SU-DHL-6 (cell line): ENCODE measurements at regions not wholly inside any gene's neighbourhood (a gene's known extent, or its start where the extent isn't known, plus 50 kb on each side); places are given as distances from the start of the nearest gene placed in this dataset.
"Not testable (repeated sequence)": the region's sequence is repeated elsewhere in the genome, so short reads cannot be mapped to it uniquely, and the experiment has no call there.

Experiments
- H2AFZ ChIP-seq: fragments of 200-600 bp; sonication (generic); 2 replicates; pipeline ENCODE4 v1.6.1; 2014; ENCODE audit warnings: low read depth, mild to moderate bottlenecking, moderate library complexity, mixed read lengths, antibody characterized with exemption, low read length; ENCODE audit not compliant: severe bottlenecking
- H3F3A ChIP-seq: fragments of 200-600 bp; shearing (Covaris generic); 2 replicates; pipeline ENCODE4 v1.6.0; 2016; ENCODE audit warnings: antibody characterized with exemption, mild to moderate bottlenecking; ENCODE audit not compliant: insufficient read depth
- H3K27ac ChIP-seq: fragments of 200-600 bp; sonication (generic); 2 replicates; pipeline ENCODE4 v1.5.1; 2016; ENCODE audit warnings: low read depth, mild to moderate bottlenecking, low read length, moderate library complexity, mixed read lengths
- H3K27me3 ChIP-seq: fragments of 200-600 bp; sonication (generic), shearing (Covaris generic); 2 replicates; pipeline ENCODE4 v1.6.0; 2014; ENCODE audit warnings: mild to moderate bottlenecking, low read length
- H3K36me3 ChIP-seq: fragments of 200-600 bp; sonication (generic); 2 replicates; pipeline ENCODE4 v1.6.1; 2014; ENCODE audit warnings: mild to moderate bottlenecking, low read length, mixed read lengths
- H3K4me2 ChIP-seq: fragments of 300-600, 200-600 bp; shearing (Covaris generic), sonication (generic); 2 replicates; pipeline ENCODE4 v1.6.0; 2014; ENCODE audit warnings: low read length, low read depth, mild to moderate bottlenecking; ENCODE audit not compliant: poor library complexity, severe bottlenecking
- H3K4me3 ChIP-seq: fragments of 200-600 bp; sonication (generic); 2 replicates; pipeline ENCODE4 v1.5.1; 2014; ENCODE audit warnings: antibody characterized with exemption, low read length, mild to moderate bottlenecking, mixed read lengths; ENCODE audit not compliant: insufficient read depth, poor library complexity, severe bottlenecking
- H3K79me2 ChIP-seq: fragments of 200-600 bp; sonication (generic); 2 replicates; pipeline ENCODE4 v1.6.1; 2014; ENCODE audit warnings: mild to moderate bottlenecking, low read length, moderate library complexity; ENCODE audit not compliant: insufficient read depth
- H3K9ac ChIP-seq: fragments of 200-600 bp; sonication (generic); 2 replicates; pipeline ENCODE4 v1.7.0; 2014; ENCODE audit warnings: mild to moderate bottlenecking, low read length
- H3K9me2 ChIP-seq: fragments of 200-600 bp; sonication (generic); replicated peaks from 2 replicates; pipeline ENCODE4 v1.6.1; 2014; ENCODE audit warnings: low read length; ENCODE audit not compliant: insufficient read depth
- H3K9me3 ChIP-seq: fragments of 200-600 bp; sonication (generic); 2 replicates; pipeline ENCODE4 v1.6.1; 2014; ENCODE audit warnings: low read length, mixed read lengths; ENCODE audit not compliant: insufficient read depth
- H4K20me1 ChIP-seq: fragments of 200-600 bp; sonication (generic); 2 replicates; pipeline ENCODE4 v1.6.1; 2014; ENCODE audit warnings: low read depth, mild to moderate bottlenecking, antibody characterized with exemption, low read length, moderate library complexity, mixed read lengths
- EZH2phosphoT487 ChIP-seq: fragments of 200-600 bp; sonication (generic), shearing (Covaris generic); conservative IDR thresholded peaks from 2 replicates; pipeline ENCODE4 v1.6.1; 2018; ENCODE audit warnings: mild to moderate bottlenecking, antibody characterized with exemption, low read length, moderate library complexity, mixed read lengths
- TF ChIP-seq, protein P1 (sequence below): fragments of 200-600 bp; sonication (generic); IDR thresholded peaks from one replicate; pipeline ENCODE4 v1.5.1; 2017; ENCODE audit warnings: antibody characterized with exemption, mild to moderate bottlenecking, low read length, moderate library complexity; ENCODE audit not compliant: insufficient read depth, poor library complexity, severe bottlenecking

DNA sequence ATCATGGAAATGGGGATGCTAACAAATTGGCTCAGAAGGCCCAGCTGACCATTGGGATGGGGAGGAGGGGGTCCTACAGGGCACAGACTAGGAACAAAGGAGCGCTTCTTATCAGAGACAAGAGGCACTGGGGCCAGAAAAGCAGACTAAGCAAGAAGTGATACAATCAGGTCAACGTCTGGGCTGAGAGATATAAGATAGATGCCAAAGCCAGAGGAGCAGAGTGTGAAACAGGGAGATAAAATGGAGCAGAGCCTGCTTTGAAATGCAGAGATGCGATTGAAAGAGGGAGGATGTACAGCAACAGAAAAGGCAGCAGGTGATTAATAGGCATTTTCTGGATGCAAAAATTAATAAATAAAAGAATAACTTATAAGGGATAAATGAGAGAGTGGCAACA is 127.5 kb upstream of the SAMSN1 start:
- no peak overlapping the region for H3K4me3 ChIP-seq
- TF ChIP-seq, protein P1, sequence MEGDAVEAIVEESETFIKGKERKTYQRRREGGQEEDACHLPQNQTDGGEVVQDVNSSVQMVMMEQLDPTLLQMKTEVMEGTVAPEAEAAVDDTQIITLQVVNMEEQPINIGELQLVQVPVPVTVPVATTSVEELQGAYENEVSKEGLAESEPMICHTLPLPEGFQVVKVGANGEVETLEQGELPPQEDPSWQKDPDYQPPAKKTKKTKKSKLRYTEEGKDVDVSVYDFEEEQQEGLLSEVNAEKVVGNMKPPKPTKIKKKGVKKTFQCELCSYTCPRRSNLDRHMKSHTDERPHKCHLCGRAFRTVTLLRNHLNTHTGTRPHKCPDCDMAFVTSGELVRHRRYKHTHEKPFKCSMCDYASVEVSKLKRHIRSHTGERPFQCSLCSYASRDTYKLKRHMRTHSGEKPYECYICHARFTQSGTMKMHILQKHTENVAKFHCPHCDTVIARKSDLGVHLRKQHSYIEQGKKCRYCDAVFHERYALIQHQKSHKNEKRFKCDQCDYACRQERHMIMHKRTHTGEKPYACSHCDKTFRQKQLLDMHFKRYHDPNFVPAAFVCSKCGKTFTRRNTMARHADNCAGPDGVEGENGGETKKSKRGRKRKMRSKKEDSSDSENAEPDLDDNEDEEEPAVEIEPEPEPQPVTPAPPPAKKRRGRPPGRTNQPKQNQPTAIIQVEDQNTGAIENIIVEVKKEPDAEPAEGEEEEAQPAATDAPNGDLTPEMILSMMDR: no peak
- TF ChIP-seq EZH2phosphoT487: no peak

DNA sequence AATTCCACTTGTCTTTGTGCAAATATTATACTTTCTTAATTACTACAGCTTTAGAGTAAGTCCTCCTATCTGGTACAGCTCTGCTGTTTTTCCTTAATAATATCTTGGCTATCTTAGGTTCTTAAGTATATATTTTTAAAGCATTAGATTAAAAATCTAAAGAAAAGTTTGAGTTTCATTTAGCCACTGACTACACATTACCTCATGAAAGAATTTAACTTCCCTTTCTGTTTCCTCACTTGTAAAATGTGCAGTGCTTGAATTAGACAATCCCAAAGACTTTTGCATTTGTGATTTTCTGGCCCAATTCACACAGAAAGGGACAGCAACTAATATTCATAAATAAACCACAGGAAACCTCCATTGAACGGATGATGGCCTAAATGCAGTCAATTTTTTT is 126.4 kb upstream of the SAMSN1 start:
- no peak overlapping the region for H2AFZ ChIP-seq

More for the DNA sequence above, 127.5 kb upstream of the SAMSN1 start:
- Histone ChIP-seq H3K9ac (no peak overlapping the region), H3K27ac (no peak overlapping the region), H3K79me2 (no peaks in the 10 kb centered on the region), H2AFZ (no peak overlapping the region), H3K4me2 (no peak overlapping the region), H3F3A (peaks cover 17% of the 10 kb centered on the region), H3K9me3 (no peaks in the 10 kb centered on the region), H3K27me3 (no peaks in the 10 kb centered on the region), H3K36me3 (no peaks in the 10 kb centered on the region), H4K20me1 (no peaks in the 10 kb centered on the region), H3K9me2 (no peaks in the 10 kb centered on the region)

DNA sequence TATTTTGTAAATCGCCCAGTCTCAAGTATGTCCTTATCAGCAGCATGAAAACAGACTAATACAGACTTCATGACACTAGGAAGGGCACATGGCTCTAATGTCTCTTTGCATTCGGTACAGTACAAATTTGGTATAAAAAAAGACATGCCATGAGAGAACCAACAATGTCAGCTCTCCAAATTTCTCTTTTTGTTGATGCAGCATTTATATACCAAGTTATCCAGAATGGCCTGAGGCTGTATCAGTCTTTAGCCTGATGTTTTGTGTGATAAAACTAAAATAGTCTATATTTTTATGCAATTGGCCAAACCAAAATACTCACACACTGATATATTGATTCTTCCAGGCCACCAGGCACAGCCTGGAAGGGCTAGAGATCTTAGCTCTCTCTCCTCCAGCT is 124.3 kb upstream of the SAMSN1 start:
- H3K27ac ChIP-seq: no peak overlapping the region
- no peak overlapping the region for H3K4me2 ChIP-seq
- no peaks in the 10 kb centered on the region for H3K9me2 ChIP-seq
- H3K9me3 ChIP-seq: no peaks in the 10 kb centered on the region
- no peak overlapping the region for H3K9ac ChIP-seq
- H2AFZ ChIP-seq: no peak overlapping the region
- H3K4me3 ChIP-seq: no peak overlapping the region
- peaks cover 4% of the 10 kb centered on the region; the same call in 1 of the 2 replicates for H3F3A ChIP-seq
- no peaks in the 10 kb centered on the region for H4K20me1 ChIP-seq
- H3K27me3 ChIP-seq: no peaks in the 10 kb centered on the region
- TF ChIP-seq, protein P1: no peak
- TF ChIP-seq EZH2phosphoT487: no peak
- no peaks in the 10 kb centered on the region for H3K36me3 ChIP-seq
- no peaks in the 10 kb centered on the region for H3K79me2 ChIP-seq

More for the DNA sequence above, 126.4 kb upstream of the SAMSN1 start:
- Histone ChIP-seq H3K4me2 (no peak overlapping the region), H3K4me3 (no peak overlapping the region), H3K27me3 (no peaks in the 10 kb centered on the region), H3K9me3 (no peaks in the 10 kb centered on the region), H3K9me2 (no peaks in the 10 kb centered on the region), H4K20me1 (no peaks in the 10 kb centered on the region), H3K79me2 (no peaks in the 10 kb centered on the region), H3K9ac (no peak overlapping the region), H3K27ac (no peak overlapping the region), H3F3A (peaks cover 17% of the 10 kb centered on the region), H3K36me3 (no peaks in the 10 kb centered on the region)
- TF ChIP-seq, protein P1: no peak
- no peak for TF ChIP-seq EZH2phosphoT487

DNA sequence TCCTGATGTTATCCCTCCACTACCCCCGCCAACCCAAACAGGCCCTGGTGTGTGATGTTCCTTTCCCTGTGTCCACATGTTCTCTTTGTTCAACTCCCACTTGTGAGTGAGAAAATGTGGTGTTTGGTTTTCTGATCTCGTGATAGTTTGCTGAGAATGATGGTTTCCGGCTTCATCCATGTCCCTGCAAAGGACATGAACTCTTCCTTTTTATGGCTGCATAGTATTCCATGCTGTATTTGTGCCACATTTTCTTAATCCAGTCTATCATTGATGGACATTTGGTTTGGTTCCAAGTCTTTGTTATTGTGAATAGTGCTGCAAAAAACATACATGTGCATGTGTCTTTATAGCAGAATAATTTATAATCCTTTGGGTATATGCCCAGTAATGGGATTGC is 123.0 kb upstream of the SAMSN1 start:
- not testable (repeated sequence) for H3K27me3 ChIP-seq, H3K9ac ChIP-seq, H3F3A ChIP-seq, H3K9me3 ChIP-seq, H3K36me3 ChIP-seq, H3K4me2 ChIP-seq, H4K20me1 ChIP-seq, H3K9me2 ChIP-seq, H2AFZ ChIP-seq, H3K4me3 ChIP-seq, H3K79me2 ChIP-seq, H3K27ac ChIP-seq
